ENCODE measurements at regions not wholly inside any gene's neighbourhood (a gene's known extent, or its start where the extent isn't known, plus 50 kb on each side); places are given as distances from the start of the nearest gene placed in this dataset.

- TF ChIP-seq CTCF (IDR thresholded peaks at IDR 0.05; ENCODE audit: low read depth, low read length) (no peak), MYC (IDR thresholded peaks at IDR 0.05; ENCODE audit: low read depth, low read length) (no peak)
Measured at GRCh38 chr12:92032965-92033364, 112.7 kb downstream of the BTG1 start.
